HFFc6 (cell line): ENCODE measurements at regions not wholly inside any gene's neighbourhood (a gene's known extent, or its start where the extent isn't known, plus 50 kb on each side); places are given as distances from the start of the nearest gene placed in this dataset.
"Not testable (repeated sequence)": the region's sequence is repeated elsewhere in the genome, so short reads cannot be mapped to it uniquely, and the experiment has no call there.

Source experiments
- DNase-seq: peaks from one replicate; pipeline ENCODE4 v3.0.0-alpha.2; 2018
- H3K27ac Mint-ChIP-seq: 2 replicates; pipeline ENCODE4 v1.8.0; 2020; ENCODE audit warnings: mild to moderate bottlenecking, mixed read lengths
- H3K27me3 Mint-ChIP-seq: 2 replicates; pipeline ENCODE4 v1.8.0; 2021; ENCODE audit warnings: mild to moderate bottlenecking, moderate library complexity, mixed read lengths; ENCODE audit not compliant: insufficient read depth
- H3K36me3 Mint-ChIP-seq: 2 replicates; pipeline ENCODE4 v1.8.0; 2021; ENCODE audit warnings: low read depth, mixed read lengths
- H3K4me1 Mint-ChIP-seq: 2 replicates; pipeline ENCODE4 v1.8.0; 2020; ENCODE audit warnings: low read depth, mixed read lengths
- H3K4me3 Mint-ChIP-seq: 2 replicates; pipeline ENCODE4 v1.8.0; 2020; ENCODE audit warnings: mild to moderate bottlenecking, moderate library complexity, mixed read lengths
- H3K9me3 Mint-ChIP-seq: 2 replicates; pipeline ENCODE4 v1.8.0; 2020; ENCODE audit warnings: mild to moderate bottlenecking, mixed read lengths
- TF ChIP-seq, protein P1 (sequence below): fragments of 200-600 bp; sonication (generic); IDR thresholded peaks from 2 replicates; pipeline ENCODE4 v1.5.0; 2021; ENCODE audit warnings: antibody characterized with exemption, mild to moderate bottlenecking

DNA sequence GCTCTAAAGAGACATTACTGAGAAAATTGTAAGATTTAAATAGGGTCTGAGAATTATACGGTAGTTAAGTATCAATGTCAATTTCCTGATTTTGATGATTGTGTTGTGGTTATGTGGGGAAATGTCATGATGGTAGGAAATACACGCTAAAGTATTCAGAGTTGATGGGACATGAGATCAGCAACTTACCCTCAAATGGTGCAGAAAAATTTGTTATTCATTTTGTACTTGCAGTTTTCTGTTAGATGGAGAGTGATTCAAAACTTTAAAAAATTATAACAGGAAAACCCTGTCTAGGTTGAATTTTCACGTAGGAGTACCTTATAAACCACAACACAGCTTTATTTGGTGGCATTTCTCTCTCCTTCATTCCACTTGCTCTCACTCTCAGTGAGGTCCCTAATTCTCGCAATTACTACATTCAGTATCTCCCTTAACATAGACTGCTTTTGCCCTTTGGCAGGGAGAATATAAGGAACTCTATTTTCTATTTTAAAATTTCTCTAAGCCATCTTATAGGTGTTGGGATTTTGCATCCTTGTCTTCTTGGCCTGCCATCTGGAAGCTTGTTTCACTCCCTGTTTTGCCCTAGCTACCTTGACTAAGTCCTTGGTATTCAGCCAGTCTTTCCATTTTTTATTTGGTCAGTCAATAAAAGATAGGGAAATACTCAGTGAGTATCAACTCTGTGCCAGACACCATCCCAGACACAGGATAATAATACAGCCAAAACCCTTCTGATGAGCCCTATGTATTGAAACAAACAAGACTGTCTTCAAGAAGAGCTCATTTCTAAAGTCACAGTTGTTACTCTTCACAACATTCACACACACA lies 550.6 kb upstream of the ACVR2A start:
- H3K27me3 Mint-ChIP-seq, result peaks cover 1% of the 10 kb centered on the region; the same call in 1 of the 2 replicates
- H3K36me3 Mint-ChIP-seq, result no peaks in the 10 kb centered on the region
- no peak overlapping the region for H3K27ac Mint-ChIP-seq
- no peak for DNase-seq
- no peak overlapping the region for H3K4me3 Mint-ChIP-seq
- TF ChIP-seq, protein P1, sequence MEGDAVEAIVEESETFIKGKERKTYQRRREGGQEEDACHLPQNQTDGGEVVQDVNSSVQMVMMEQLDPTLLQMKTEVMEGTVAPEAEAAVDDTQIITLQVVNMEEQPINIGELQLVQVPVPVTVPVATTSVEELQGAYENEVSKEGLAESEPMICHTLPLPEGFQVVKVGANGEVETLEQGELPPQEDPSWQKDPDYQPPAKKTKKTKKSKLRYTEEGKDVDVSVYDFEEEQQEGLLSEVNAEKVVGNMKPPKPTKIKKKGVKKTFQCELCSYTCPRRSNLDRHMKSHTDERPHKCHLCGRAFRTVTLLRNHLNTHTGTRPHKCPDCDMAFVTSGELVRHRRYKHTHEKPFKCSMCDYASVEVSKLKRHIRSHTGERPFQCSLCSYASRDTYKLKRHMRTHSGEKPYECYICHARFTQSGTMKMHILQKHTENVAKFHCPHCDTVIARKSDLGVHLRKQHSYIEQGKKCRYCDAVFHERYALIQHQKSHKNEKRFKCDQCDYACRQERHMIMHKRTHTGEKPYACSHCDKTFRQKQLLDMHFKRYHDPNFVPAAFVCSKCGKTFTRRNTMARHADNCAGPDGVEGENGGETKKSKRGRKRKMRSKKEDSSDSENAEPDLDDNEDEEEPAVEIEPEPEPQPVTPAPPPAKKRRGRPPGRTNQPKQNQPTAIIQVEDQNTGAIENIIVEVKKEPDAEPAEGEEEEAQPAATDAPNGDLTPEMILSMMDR, result no peak
- H3K4me1 Mint-ChIP-seq, result no peaks in the 10 kb centered on the region
- peaks cover 50% of the 10 kb centered on the region for H3K9me3 Mint-ChIP-seq

DNA sequence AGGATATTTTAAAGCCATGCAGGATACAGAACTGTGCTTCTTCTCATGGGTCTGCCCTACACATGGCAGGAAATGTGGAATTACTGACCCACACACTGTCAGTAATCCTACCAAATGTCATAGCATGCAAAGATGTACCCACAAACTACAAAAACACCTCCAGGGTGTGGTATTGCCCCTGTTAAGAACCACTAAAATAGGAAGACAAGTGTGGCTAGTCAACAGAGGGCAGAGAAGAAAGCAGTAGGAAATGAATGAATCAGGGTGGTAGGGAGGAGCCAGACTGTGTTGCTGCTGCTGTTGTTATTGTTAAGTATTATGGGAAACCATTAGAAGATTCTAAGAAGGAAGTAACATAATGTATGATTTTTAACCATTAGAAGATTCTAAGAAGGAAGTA lies 556.7 kb upstream of the ACVR2A start:
- no peaks in the 10 kb centered on the region for H3K4me1 Mint-ChIP-seq
- no peak for DNase-seq
- H3K4me3 Mint-ChIP-seq, result no peak overlapping the region
- H3K27me3 Mint-ChIP-seq, result peaks cover 1% of the 10 kb centered on the region; the same call in 1 of the 2 replicates
- no peaks in the 10 kb centered on the region for H3K36me3 Mint-ChIP-seq
- H3K27ac Mint-ChIP-seq, result no peak overlapping the region
- TF ChIP-seq, protein P1, result no peak
- peaks cover 26% of the 10 kb centered on the region for H3K9me3 Mint-ChIP-seq

DNA sequence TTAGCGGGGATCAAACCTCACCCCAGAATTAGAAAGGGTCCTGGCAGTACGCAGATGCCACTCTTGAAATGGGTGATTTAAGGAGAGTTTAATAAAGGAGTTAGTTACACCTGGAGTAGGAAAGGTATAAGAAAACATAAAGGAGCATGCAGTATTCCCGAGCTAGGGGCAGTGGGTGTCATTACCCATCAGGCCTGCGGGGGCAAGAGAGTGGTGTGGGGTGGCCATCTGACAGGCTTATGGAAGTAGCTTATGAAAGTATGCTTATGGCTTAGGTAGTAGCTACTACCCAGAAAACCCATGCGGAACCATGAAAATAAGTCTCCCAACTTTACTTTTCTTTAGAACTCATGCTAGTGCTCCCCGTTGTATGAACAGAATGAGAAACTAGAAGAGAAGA lies 568.9 kb upstream of the ACVR2A start:
- H3K27me3 Mint-ChIP-seq, result no peaks in the 10 kb centered on the region

DNA sequence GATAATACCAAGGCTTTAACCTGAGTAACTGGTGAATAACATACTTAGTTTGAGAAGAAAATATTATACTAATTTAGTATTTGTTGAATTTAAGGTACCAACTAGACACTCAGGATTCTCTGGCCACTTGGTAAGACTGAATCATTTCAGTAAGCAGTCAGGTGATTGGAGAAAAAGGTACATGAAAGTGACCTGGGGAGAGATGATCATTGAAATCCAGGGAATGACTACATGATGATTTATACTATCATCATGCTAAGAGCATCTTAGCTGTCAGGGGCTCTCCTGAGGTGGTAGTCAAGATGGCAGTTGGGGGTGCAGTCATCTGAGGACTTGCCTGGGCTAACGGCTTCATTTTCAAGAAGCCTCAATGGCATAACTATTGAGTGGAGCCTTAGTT lies 571.2 kb upstream of the ACVR2A start:
- H3K36me3 Mint-ChIP-seq, result peaks cover 8% of the 10 kb centered on the region; the same call in 1 of the 2 replicates
- H3K4me1 Mint-ChIP-seq, result no peaks in the 10 kb centered on the region
- TF ChIP-seq, protein P1, result no peak
- no peak for DNase-seq
- no peaks in the 10 kb centered on the region for H3K27me3 Mint-ChIP-seq
- H3K27ac Mint-ChIP-seq, result no peak overlapping the region
- no peak overlapping the region for H3K4me3 Mint-ChIP-seq
- peaks cover 50% of the 10 kb centered on the region for H3K9me3 Mint-ChIP-seq

More for the DNA sequence above, 568.9 kb upstream of the ACVR2A start:
- no peaks in the 10 kb centered on the region for H3K36me3 Mint-ChIP-seq
- peaks cover 38% of the 10 kb centered on the region for H3K9me3 Mint-ChIP-seq
- H3K27ac Mint-ChIP-seq, result no peak overlapping the region
- H3K4me1 Mint-ChIP-seq, result no peaks in the 10 kb centered on the region
- no peak for DNase-seq
- no peak overlapping the region for H3K4me3 Mint-ChIP-seq
- TF ChIP-seq, protein P1, result no peak

DNA sequence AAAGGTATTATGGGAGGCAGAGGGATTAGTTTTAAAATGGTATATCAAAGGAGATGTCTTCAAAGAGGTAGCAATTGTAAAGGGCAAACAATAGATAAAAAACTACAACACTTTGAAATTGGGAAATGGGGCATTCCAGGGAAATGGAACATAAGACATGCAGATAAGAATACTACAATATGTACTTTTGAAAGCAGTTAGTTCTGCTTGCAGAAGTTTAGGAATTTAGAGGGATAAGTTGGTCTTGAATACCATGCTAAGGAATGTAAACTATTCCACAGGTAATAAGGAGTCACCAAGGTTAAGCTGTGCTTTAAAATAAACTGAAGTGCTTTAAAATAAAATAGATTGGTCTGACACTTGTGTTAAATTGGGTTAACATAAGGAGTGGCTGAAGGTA lies 571.7 kb upstream of the ACVR2A start:
- Mint-ChIP-seq H3K9me3 (peaks cover 53% of the 10 kb centered on the region), H3K27ac (no peak overlapping the region), H3K4me3 (no peak overlapping the region)

DNA sequence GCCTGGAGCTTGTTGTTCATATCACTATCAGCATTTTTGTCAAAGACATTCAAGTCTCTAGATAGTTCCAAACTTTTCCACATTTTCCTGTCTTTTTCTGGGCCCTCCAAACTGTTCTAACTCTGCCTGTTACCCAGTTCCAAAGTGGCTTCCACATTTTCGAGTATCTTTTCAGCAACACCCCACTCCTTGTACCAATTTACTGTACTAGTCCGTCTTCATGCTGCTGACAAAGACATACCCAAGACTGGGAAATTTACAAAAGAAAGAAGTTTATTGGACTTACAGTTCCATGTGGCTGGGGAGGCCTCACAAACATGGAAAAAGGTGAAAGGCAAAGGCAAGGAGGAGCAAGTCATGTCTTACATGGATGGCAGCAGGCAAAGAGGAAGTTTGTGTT lies 575.2 kb upstream of the ACVR2A start:
- H3K4me1 Mint-ChIP-seq, H3K4me3 Mint-ChIP-seq, H3K27me3 Mint-ChIP-seq, DNase-seq, H3K36me3 Mint-ChIP-seq, H3K27ac Mint-ChIP-seq: not testable (repeated sequence)
- peaks cover 67% of the 10 kb centered on the region for H3K9me3 Mint-ChIP-seq

More for the DNA sequence above, 571.7 kb upstream of the ACVR2A start:
- Mint-ChIP-seq H3K36me3 (peaks cover 8% of the 10 kb centered on the region; the same call in 1 of the 2 replicates), H3K4me1 (no peaks in the 10 kb centered on the region), H3K27me3 (no peaks in the 10 kb centered on the region)
- TF ChIP-seq, protein P1, result no peak
- no peak for DNase-seq
